Muscle layer of colon (tissue), 2 donors: ENCODE measurements at regions not wholly inside any gene's neighbourhood (a gene's known extent, or its start where the extent isn't known, plus 50 kb on each side); places are given as distances from the start of the nearest gene placed in this dataset.
A peak's percentile ranks its signal among the peaks of the same experiment; 100 is the strongest.
"Not testable (repeated sequence)": the region's sequence is repeated elsewhere in the genome, so short reads cannot be mapped to it uniquely, and the experiment has no call there.

Experiments used
- H3K27ac ChIP-seq: one replicate; pipeline ENCODE4 v1.7.0; 2013; ENCODE audit warnings: low read depth, mild to moderate bottlenecking, low read length, moderate library complexity
- H3K27me3 ChIP-seq, 2 donors: one replicate each; pipeline ENCODE4 v1.7.0; 2013; ENCODE audit warnings: low read length in 2 of 2, mild to moderate bottlenecking in 2 of 2; ENCODE audit not compliant: insufficient read depth in 2 of 2, control insufficient read depth in 1 of 2
- H3K36me3 ChIP-seq: one replicate; pipeline ENCODE4 v1.7.0; 2013; ENCODE audit warnings: mild to moderate bottlenecking, low read length; ENCODE audit not compliant: insufficient read depth
- H3K4me1 ChIP-seq: one replicate; pipeline ENCODE4 v1.7.0; 2013; ENCODE audit warnings: mild to moderate bottlenecking, low read length; ENCODE audit not compliant: insufficient read depth
- H3K4me3 ChIP-seq, 2 donors: one replicate each; pipeline ENCODE4 v1.7.0; 2013; ENCODE audit warnings: low read length in 2 of 2, low read depth in 1 of 2, mild to moderate bottlenecking in 1 of 2, moderate library complexity in 1 of 2
- H3K9ac ChIP-seq: one replicate; pipeline ENCODE4 v1.7.0; 2013; ENCODE audit warnings: low read length
- H3K9me3 ChIP-seq: one replicate; pipeline ENCODE4 v1.7.0; 2013; ENCODE audit warnings: mild to moderate bottlenecking, low read length
- donor health status: abdominal sarcoma.
- donor health status: Adenocarcinoma of cecum.

DNA sequence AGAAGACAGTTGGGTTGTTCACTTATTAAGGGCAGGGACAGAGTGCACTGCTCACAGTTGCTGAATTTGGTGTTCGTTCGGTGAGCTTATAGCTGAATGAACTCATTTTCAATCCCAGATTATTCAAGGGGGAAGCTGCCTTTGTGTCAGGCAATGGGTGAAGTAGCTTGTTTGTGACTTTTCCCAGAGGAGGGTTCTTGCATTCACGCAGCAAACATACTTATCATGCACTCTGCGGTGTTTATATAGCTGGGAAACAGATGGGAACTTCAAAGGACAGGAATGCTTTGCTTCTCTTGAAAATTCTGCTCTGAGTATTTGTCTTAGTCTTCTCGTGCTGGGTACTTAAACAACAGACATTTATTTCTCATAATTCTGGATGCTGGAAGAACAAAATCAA lies 64.7 kb upstream of the ABCA1 start:
- H3K9me3 ChIP-seq = no peaks in the 10 kb centered on the region
- H3K4me3 ChIP-seq = peak overlapping the region in 1 of 2 donors; percentile 82
- H3K27ac ChIP-seq = peak overlapping the region; percentile 86
- H3K36me3 ChIP-seq = no peaks in the 10 kb centered on the region
- H3K4me1 ChIP-seq = peaks cover 33% of the 10 kb centered on the region
- H3K27me3 ChIP-seq = no peaks in the 10 kb centered on the region
- H3K9ac ChIP-seq = no peak overlapping the region

DNA sequence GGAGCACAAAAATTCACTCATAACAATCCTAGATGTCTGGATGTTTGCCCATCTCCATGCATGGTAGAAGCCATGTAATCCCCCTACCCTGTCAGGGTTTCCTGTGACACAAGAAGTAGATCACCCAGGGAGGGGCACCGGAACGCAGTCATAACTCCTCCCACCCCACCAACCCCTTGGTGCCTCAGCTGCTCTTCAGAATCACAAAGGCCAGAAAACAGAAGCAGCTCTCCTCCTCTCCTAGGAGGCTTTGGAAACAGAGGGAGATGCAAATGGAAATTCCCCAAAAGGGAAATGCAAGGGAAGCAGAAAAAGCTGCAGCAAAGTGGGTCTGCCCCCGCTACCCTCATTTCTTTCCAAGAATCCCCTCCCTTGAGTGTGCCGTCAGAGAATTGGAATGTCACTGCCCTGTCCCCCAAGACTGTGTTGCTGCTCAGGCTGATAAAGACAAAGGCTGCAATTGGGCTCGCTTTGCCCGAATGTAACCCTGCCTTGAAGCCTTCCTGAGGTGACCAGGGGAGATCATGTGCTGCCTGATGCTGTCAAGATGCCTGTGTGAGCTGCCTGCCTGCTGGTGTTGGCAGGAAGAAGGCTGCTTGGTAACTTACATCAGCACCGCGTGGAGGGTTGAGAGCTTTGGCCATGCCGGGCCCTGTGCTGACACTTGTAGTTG lies 65.5 kb upstream of the ABCA1 start:
- no peak overlapping the region for H3K9ac ChIP-seq

DNA sequence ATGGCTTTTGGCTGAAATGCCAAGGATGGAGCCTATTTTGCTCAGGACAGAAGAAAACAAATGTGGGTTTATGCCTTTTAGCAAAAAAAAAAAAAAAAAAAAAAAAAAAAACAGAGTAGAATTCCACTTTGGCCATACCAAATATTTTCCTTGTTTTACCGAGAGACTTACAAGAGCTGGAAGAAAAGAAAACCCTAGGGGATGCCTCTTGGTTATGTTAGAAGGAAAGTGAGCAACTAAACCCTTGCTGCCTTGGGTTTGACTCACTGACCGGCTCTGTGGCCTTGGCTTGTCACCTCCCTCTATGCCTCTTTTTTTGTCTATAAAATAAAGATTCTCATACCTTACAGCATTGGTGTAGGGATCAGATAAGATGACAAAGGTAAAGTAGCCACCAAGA lies 69.6 kb upstream of the ABCA1 start:
- Histone ChIP-seq H3K27me3 (no peaks in the 10 kb centered on the region), H3K4me3 (no peak overlapping the region), H3K27ac (no peak overlapping the region), H3K4me1 (peaks cover 18% of the 10 kb centered on the region), H3K9ac (no peak overlapping the region), H3K36me3 (no peaks in the 10 kb centered on the region), H3K9me3 (no peaks in the 10 kb centered on the region)

More for the DNA sequence above, 65.5 kb upstream of the ABCA1 start:
- peak overlapping the region; percentile 86 for H3K27ac ChIP-seq
- H3K27me3 ChIP-seq = no peaks in the 10 kb centered on the region
- no peaks in the 10 kb centered on the region for H3K9me3 ChIP-seq
- peaks cover 33% of the 10 kb centered on the region for H3K4me1 ChIP-seq
- no peaks in the 10 kb centered on the region for H3K36me3 ChIP-seq
- peak overlapping the region in 1 of 2 donors; percentile 7 for H3K4me3 ChIP-seq

DNA sequence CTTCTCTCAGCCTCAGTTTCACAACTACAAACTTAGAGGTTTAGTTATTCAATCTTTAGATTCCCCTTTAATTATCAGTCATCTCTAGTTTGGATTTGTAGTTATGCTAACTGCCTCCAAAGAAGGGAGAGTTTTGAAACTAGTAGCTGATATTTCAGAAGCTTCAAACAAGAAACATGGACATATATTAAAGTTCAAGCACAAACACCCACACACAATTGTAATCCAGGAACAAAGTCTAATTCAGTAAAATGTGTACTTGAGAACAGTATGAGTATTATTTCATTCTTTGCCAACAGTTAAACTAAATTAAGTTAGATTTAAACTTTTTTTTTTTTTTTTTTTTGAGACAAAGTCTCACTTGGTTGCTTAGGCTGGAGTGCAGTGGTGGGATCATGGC lies 71.2 kb upstream of the ABCA1 start:
- H3K27me3 ChIP-seq = no peaks in the 10 kb centered on the region
- H3K27ac ChIP-seq = no peak overlapping the region
- no peak overlapping the region for H3K9ac ChIP-seq
- H3K4me3 ChIP-seq = no peak overlapping the region
- H3K36me3 ChIP-seq = no peaks in the 10 kb centered on the region
- H3K4me1 ChIP-seq = peaks cover 2% of the 10 kb centered on the region
- H3K9me3 ChIP-seq = no peaks in the 10 kb centered on the region

DNA sequence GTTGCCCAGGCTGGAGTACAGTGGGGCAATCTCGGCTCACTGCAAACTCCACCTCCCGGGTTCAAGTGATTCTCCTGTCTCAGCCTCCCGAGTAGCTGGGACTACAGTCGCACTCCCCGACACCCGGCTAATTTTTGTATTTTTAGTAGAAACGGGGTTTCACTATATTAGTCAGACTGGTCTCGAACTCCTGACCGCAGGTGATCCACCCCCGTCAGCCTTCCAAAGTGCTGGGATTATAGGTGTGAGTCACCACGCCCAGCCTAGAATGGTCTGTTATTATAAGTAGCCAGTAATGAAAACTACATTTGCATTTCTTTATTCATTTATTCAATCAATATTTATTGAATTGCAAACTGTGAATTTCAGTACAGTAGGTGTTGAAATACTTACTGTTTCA lies 72.6 kb upstream of the ABCA1 start:
- H3K9ac ChIP-seq, H3K4me3 ChIP-seq, H3K4me1 ChIP-seq, H3K9me3 ChIP-seq, H3K36me3 ChIP-seq, H3K27ac ChIP-seq, H3K27me3 ChIP-seq: not testable (repeated sequence)

DNA sequence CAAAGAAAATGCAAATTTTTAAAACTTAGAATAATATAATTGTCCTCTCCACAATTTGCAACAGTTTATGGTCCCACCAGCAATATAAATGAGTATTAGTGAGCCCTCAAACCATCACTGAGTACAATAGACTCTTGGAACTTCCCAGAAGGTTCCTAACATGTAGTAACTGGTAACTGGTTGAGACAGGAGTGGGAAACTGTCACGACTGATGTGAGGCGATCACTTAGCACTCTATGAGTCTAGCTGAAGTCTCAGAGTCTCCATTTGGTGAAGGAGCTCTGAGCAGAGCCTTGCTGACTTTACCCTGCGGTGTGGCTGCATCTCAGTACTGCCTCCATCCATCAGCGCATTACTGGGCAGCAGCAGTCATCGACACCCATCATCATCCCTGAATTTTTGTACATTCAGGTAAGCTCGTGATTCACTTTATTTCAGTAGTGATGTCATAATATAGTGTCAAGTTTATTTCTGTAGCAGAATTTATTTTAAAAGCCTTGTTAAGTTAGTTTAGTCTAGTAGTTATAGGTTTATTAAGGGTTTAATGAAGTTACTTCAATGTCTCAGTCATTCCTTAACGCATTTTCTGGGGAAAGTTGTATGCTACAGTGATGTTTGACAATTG lies 76.6 kb upstream of the ABCA1 start:
- no peaks in the 10 kb centered on the region for H3K4me1 ChIP-seq

DNA sequence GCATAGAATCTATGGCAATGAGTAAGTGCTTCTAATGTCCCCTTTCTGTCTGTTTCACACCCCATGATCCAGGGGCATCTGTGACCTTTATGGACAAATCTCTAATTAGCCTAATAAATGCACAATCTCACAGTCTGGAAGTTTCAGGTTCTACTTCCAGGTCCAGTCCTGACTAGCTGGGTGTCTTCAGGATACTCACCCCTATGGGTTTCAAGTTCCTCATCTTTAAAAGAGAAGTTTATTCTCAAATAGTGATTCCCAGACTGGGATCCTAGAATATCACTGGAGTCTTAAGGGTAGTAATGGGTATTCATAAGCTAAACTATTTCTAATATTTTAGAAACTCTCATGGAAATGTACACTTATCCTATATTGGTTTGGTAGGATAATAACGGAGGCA lies 77.2 kb upstream of the ABCA1 start:
- Histone ChIP-seq H3K4me3 (no peak overlapping the region), H3K9ac (no peak overlapping the region), H3K9me3 (no peaks in the 10 kb centered on the region), H3K27me3 (no peaks in the 10 kb centered on the region), H3K36me3 (no peaks in the 10 kb centered on the region), H3K4me1 (no peaks in the 10 kb centered on the region), H3K27ac (no peak overlapping the region)

More for the DNA sequence above, 76.6 kb upstream of the ABCA1 start:
- H3K4me3 ChIP-seq = no peak overlapping the region
- no peaks in the 10 kb centered on the region for H3K36me3 ChIP-seq
- H3K9me3 ChIP-seq = no peaks in the 10 kb centered on the region
- H3K27ac ChIP-seq = no peak overlapping the region
- no peak overlapping the region for H3K9ac ChIP-seq
- H3K27me3 ChIP-seq = no peaks in the 10 kb centered on the region

DNA sequence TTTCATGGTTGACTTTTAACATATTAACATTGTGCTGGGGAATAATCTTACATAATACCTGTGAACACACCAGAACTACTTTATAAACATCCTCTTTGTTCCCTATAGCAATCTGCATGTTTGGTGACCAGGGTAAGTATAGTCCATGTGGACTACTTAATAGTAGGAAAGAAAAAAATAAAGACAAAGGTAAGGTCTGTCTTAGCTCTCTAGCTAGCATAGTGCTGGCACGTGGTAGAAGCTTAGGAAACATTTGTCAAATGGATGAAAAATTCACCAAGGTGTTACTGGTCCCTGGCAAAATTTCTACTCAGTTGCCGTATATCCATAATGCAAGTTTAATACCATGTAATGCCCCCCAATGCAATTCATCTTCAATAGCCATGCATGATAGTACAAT lies 78.6 kb upstream of the ABCA1 start:
- no peaks in the 10 kb centered on the region for H3K27me3 ChIP-seq
- no peak overlapping the region for H3K27ac ChIP-seq
- H3K9me3 ChIP-seq = no peaks in the 10 kb centered on the region
- no peaks in the 10 kb centered on the region for H3K4me1 ChIP-seq
- no peak overlapping the region for H3K9ac ChIP-seq
- H3K36me3 ChIP-seq = no peaks in the 10 kb centered on the region
- H3K4me3 ChIP-seq = no peak overlapping the region

DNA sequence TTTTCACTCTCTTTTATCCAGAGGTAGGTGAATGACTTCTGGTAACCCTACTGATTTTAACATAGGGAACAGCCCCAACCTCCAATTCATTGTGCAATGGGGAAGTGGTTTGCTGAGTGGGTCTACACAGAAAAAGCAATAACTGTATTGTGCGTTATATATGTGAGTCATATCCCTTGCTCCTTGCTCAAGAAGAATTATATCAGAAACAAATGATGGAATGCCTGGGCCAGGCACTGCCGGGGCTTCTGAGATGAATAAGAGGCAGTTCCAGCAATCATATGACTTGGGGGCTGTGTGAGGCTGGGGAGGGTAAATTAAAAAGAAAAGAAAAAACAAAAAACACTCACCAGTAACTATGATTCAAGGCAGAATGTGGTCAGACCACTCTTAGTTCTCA lies 79.2 kb upstream of the ABCA1 start:
- H3K4me1 ChIP-seq = no peaks in the 10 kb centered on the region
- H3K4me3 ChIP-seq = no peak overlapping the region
- no peaks in the 10 kb centered on the region for H3K36me3 ChIP-seq
- H3K27me3 ChIP-seq = no peaks in the 10 kb centered on the region
- H3K27ac ChIP-seq = no peak overlapping the region
- no peaks in the 10 kb centered on the region for H3K9me3 ChIP-seq
- H3K9ac ChIP-seq = no peak overlapping the region

DNA sequence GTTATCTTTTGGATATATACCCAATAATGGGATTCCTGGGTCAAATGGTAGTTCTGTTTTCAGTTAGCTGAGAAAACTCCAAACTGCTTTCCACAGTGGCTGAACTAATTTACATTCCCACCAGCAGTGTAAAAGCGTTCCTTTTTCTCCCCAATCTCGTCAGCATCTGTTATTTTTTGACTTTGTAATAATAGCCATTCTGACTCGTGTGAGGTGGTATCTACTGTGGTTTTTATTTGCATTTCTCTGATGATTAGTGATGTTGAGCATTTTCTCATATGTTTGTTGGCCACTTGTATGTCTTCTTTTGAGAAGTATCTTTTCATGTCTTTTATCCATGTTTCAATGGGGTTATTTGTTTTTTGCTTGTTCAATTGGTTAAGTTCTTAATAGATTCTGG lies 82.1 kb upstream of the ABCA1 start:
- not testable (repeated sequence) for H3K27me3 ChIP-seq, H3K4me1 ChIP-seq, H3K9ac ChIP-seq, H3K4me3 ChIP-seq, H3K9me3 ChIP-seq, H3K27ac ChIP-seq, H3K36me3 ChIP-seq

DNA sequence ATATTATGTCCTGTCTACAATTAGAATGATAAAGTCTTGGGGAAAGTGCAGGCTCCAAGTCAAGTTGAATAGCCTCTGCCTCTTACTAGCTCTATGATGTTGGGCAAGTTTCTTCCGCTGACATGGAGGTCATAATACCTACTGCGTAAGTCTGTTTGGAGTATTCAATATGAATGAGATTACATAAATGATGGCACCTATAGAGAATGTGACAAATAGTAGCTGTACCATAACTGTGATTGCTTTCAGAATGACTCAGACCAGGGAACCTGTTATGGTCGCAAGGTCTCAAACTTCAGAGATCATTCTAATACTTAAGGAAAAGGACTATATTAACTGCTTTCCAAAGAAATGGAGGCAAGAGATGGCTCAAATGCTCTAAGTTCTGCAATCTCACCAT lies 94.0 kb upstream of the ABCA1 start:
- Histone ChIP-seq H3K36me3 (no peaks in the 10 kb centered on the region), H3K27ac (no peak overlapping the region), H3K27me3 (no peaks in the 10 kb centered on the region), H3K4me1 (peaks cover 7% of the 10 kb centered on the region), H3K9ac (no peak overlapping the region), H3K9me3 (no peaks in the 10 kb centered on the region), H3K4me3 (no peak overlapping the region)

DNA sequence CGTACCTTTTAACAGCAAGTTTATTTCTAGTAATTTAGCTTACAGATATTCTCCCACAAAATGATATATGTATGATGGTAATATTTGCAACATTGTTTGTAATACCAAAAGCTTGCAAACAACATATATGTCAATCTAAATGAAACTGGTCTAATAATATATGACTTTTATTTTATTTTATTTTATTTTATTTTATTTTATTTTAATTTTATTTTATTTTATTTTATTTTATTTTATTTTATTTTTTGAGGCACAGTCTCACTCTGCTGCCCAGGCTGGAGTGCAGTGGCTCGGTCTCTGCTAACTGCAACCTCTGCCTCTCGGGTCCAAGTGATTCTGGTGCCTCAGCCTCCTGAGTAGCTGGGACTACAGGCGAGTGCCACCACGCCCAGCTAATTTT lies 94.6 kb upstream of the ABCA1 start:
- not testable (repeated sequence) for H3K27ac ChIP-seq, H3K4me3 ChIP-seq, H3K9me3 ChIP-seq, H3K9ac ChIP-seq, H3K27me3 ChIP-seq, H3K36me3 ChIP-seq
- H3K4me1 ChIP-seq = peaks cover 11% of the 10 kb centered on the region
